Neuron (in vitro differentiated cells): ENCODE measurements at regions not wholly inside any gene's neighbourhood (a gene's known extent, or its start where the extent isn't known, plus 50 kb on each side); places are given as distances from the start of the nearest gene placed in this dataset.

Experiments used
- H2AFZ ChIP-seq: one replicate; pipeline ENCODE4 v1.6.1; 2013; ENCODE audit warnings: low read depth, mild to moderate bottlenecking, inconsistent platforms, low read length, moderate library complexity
- H3K27me3 ChIP-seq: one replicate; pipeline ENCODE4 v1.6.1; 2013; ENCODE audit warnings: low read length; ENCODE audit not compliant: insufficient read depth
- H3K36me3 ChIP-seq: one replicate; pipeline ENCODE4 v1.6.1; 2013; ENCODE audit warnings: low read length; ENCODE audit not compliant: insufficient read depth
- H3K4me1 ChIP-seq: one replicate; pipeline ENCODE4 v1.6.1; 2013; ENCODE audit warnings: low read length; ENCODE audit not compliant: insufficient read depth
- H3K4me3 ChIP-seq: 2 replicates; pipeline ENCODE4 v1.5.1; 2013; ENCODE audit warnings: mild to moderate bottlenecking, low read length, moderate library complexity
- H3K9me3 ChIP-seq: one replicate; pipeline ENCODE4 v1.6.1; 2013; ENCODE audit warnings: low read length

DNA sequence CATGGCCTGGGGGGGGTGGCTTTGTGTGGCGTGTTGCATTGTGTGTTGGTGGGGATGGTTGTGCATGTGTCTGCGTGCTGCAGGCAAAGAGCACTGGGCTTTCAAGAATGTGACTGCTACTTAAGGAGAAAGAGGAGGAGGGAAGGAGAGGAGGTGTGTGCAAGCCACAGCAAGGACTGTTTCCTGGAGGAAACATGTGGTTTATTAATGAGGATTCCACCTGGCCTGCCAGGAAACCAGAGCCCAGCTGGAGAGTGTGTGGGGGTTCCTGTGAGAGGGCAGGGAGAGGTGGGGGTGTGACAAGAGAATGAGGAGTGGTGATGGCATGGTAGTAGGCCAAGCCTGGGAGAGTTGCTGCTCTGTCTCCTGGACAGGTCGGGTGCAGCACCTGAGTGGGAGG lies 258.1 kb upstream of the ROPN1 start:
- no peak overlapping the region for H3K4me3 ChIP-seq
- H3K27me3 ChIP-seq: no peaks in the 10 kb centered on the region
- no peak overlapping the region for H2AFZ ChIP-seq
- H3K9me3 ChIP-seq: no peaks in the 10 kb centered on the region
- H3K36me3 ChIP-seq: no peaks in the 10 kb centered on the region
- no peaks in the 10 kb centered on the region for H3K4me1 ChIP-seq

GRCh38 chr3:124256156-124256555 lies 264.2 kb upstream of the ROPN1 start:
- Histone ChIP-seq H3K36me3 (no peaks in the 10 kb centered on the region), H3K4me1 (peaks cover 17% of the 10 kb centered on the region), H3K4me3 (no peak overlapping the region), H3K27me3 (no peaks in the 10 kb centered on the region), H3K9me3 (no peaks in the 10 kb centered on the region), H2AFZ (no peak overlapping the region)

DNA sequence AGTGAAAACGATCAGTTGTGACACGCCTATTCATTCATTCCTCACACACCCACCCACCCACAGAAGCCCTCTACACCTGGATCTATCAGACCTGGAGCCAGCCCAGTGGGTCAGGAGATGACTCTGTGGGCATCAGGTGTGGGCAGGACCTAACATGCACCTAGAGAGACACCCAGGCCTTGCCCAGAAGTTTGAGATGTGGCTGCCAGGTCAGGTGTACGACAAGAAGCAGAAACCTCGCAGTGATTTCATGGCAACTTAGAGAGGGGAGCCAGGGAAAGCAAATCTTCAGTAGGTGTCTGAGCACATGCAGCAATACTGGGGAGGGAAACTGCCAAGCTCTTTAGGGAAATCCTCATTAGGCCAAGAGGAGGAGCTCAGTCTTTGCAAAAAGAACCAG lies 264.7 kb upstream of the ROPN1 start:
- Histone ChIP-seq H3K4me3 (no peak overlapping the region), H3K4me1 (peaks cover 22% of the 10 kb centered on the region), H3K9me3 (no peaks in the 10 kb centered on the region), H3K27me3 (no peaks in the 10 kb centered on the region), H3K36me3 (no peaks in the 10 kb centered on the region), H2AFZ (no peak overlapping the region)

DNA sequence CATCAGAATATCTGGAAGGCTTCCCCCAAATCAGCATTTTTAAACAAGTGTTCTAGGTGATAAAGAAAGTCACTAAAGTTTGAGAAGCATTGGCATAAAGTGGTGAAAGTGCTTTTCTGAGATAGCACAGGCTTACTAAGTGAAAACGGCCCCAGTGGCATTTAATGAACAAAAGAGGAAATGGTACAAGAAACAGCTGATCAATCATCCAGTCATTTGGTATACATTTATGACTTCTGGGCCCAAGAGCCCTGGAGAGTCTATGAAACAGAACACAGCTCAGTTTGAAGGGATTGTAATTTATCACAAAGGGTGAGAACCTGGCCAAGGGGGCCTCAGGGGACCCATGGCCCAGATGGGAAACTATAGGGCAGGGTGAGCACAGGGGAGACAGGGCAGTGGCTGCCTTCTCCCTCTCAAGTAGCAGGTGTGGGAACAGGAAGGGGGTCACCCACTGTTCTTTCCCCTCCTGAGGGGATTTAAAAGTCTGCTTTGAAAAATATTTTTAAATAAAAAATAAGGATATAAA lies 265.5 kb upstream of the ROPN1 start:
- Histone ChIP-seq H3K36me3 (no peaks in the 10 kb centered on the region), H2AFZ (no peak overlapping the region), H3K4me3 (no peak overlapping the region), H3K9me3 (no peaks in the 10 kb centered on the region), H3K27me3 (no peaks in the 10 kb centered on the region), H3K4me1 (peaks cover 23% of the 10 kb centered on the region)

- H2AFZ ChIP-seq: no peak overlapping the region
- no peak overlapping the region for H3K4me3 ChIP-seq
- H3K27me3 ChIP-seq: no peaks in the 10 kb centered on the region
- H3K4me1 ChIP-seq: peaks cover 24% of the 10 kb centered on the region
- H3K36me3 ChIP-seq: no peaks in the 10 kb centered on the region
- H3K9me3 ChIP-seq: no peaks in the 10 kb centered on the region
Measured at GRCh38 chr3:124258057-124258500, 266.2 kb upstream of the ROPN1 start.

GRCh38 chr3:124260206-124260915 lies 268.4 kb upstream of the ROPN1 start:
- H3K4me1 ChIP-seq: peaks cover 28% of the 10 kb centered on the region
- no peaks in the 10 kb centered on the region for H3K9me3 ChIP-seq
- H3K27me3 ChIP-seq: no peaks in the 10 kb centered on the region
- H3K4me3 ChIP-seq: no peak overlapping the region
- H2AFZ ChIP-seq: no peak overlapping the region
- H3K36me3 ChIP-seq: no peaks in the 10 kb centered on the region

- Histone ChIP-seq H3K36me3 (no peaks in the 10 kb centered on the region), H3K27me3 (no peaks in the 10 kb centered on the region), H2AFZ (no peak overlapping the region), H3K9me3 (no peaks in the 10 kb centered on the region), H3K4me3 (no peak overlapping the region), H3K4me1 (peaks cover 31% of the 10 kb centered on the region)
Measured at GRCh38 chr3:124261306-124261705, 269.4 kb upstream of the ROPN1 start.

- Histone ChIP-seq H3K36me3 (no peaks in the 10 kb centered on the region), H3K4me1 (peaks cover 38% of the 10 kb centered on the region), H3K27me3 (no peaks in the 10 kb centered on the region), H3K4me3 (no peak overlapping the region), H2AFZ (no peak overlapping the region), H3K9me3 (no peaks in the 10 kb centered on the region)
Measured at GRCh38 chr3:124263168-124263567, 271.2 kb upstream of the ROPN1 start.

DNA sequence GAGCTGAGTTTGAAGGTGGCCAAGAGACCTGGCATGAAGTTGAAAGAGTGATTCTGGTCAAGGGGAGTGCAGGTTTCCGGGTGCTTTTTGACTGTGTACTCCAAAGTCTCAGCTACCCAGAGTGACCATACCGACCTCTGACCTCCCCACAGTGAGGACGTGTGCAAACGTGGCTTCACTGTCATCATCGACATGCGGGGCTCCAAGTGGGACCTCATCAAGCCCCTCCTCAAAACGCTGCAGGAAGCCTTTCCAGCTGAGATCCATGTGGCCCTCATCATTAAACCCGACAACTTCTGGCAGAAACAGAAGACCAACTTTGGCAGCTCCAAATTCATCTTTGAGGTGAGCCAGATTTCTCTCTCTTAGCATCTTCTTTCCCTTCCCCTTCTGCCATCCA lies 272.4 kb upstream of the ROPN1 start:
- H3K4me3 ChIP-seq: no peak overlapping the region
- no peaks in the 10 kb centered on the region for H3K9me3 ChIP-seq
- H3K27me3 ChIP-seq: no peaks in the 10 kb centered on the region

DNA sequence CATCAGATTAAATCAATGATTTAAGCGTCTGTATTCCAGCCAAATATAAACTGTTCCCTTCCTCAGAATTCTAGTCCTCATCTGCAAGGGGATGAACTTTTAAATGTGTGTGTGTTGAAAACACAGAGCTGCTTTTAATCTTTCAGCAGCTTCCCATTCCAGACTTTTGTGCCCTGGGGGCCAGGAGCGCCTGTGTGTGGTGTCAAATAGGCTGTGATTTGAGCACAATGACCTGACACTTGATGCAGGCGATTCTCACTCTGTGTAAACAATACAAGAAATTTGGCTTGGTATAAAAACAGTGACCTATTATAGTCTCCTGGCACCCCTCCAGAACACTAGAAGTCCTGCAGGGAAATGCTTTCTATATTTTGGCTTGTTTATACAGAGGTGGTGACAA lies 274.6 kb upstream of the ROPN1 start:
- Histone ChIP-seq H3K36me3 (peaks cover 4% of the 10 kb centered on the region), H3K27me3 (no peaks in the 10 kb centered on the region), H2AFZ (no peak overlapping the region), H3K4me3 (no peak overlapping the region), H3K4me1 (peaks cover 27% of the 10 kb centered on the region), H3K9me3 (no peaks in the 10 kb centered on the region)

More for the DNA sequence above, 272.4 kb upstream of the ROPN1 start:
- Histone ChIP-seq H2AFZ (no peak overlapping the region), H3K36me3 (peaks cover 4% of the 10 kb centered on the region), H3K4me1 (peaks cover 36% of the 10 kb centered on the region)

DNA sequence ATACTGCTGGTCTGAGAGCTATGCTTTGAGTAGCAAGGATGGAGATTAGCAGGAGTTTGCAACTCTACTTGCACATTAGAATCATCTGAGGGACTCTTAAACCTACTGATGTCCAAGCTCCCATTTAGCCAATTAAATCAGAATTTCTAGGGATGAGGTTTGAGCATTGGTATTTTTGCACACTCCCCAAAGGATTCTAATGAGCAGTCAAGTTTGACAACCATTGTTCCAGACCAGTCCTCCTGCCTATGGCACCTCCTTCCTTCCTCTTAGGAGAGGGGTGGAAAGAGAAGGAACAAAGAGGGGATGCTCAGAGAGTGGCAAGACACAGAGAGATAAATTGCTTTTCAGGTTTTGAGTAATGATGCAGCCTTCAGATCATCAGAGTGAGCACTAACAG lies 275.5 kb upstream of the ROPN1 start:
- peaks cover 25% of the 10 kb centered on the region for H3K4me1 ChIP-seq
- H3K27me3 ChIP-seq: no peaks in the 10 kb centered on the region
- no peak overlapping the region for H2AFZ ChIP-seq
- H3K36me3 ChIP-seq: peaks cover 4% of the 10 kb centered on the region
- no peaks in the 10 kb centered on the region for H3K9me3 ChIP-seq
- H3K4me3 ChIP-seq: no peak overlapping the region

- no peaks in the 10 kb centered on the region for H3K9me3 ChIP-seq
- H3K27me3 ChIP-seq: no peaks in the 10 kb centered on the region
- no peak overlapping the region for H3K4me3 ChIP-seq
- H3K36me3 ChIP-seq: peaks cover 4% of the 10 kb centered on the region
- no peak overlapping the region for H2AFZ ChIP-seq
- peaks cover 21% of the 10 kb centered on the region for H3K4me1 ChIP-seq
Measured at GRCh38 chr3:124268355-124268754, 276.4 kb upstream of the ROPN1 start.

DNA sequence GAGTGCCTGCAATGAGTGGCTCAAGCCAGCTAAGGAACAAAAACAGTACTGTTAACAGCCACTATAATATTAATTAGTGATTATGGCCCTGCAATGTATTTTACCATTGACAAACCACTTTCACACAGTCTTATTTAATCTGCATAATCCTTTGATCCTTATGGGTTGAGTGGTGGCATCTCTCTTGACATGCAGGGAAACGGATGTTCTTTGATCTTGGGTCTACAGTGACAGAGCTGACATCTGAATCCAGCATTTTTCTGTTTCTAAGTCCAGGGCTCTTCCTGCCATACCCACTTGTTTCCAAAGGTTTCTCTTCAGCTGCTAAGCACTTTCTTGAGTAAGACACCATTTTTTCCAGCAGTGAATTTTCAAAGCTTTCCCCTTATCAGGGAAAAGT lies 277.7 kb upstream of the ROPN1 start:
- Histone ChIP-seq H3K9me3 (no peaks in the 10 kb centered on the region), H3K27me3 (no peaks in the 10 kb centered on the region), H3K4me3 (no peak overlapping the region), H3K4me1 (peaks cover 20% of the 10 kb centered on the region), H2AFZ (no peak overlapping the region), H3K36me3 (peaks cover 4% of the 10 kb centered on the region)
